22Rv1 (cell line): ENCODE measurements at regions not wholly inside any gene's neighbourhood (a gene's known extent, or its start where the extent isn't known, plus 50 kb on each side); places are given as distances from the start of the nearest gene placed in this dataset.

Experiments used
- H3K27ac ChIP-seq: fragments of 450-650 bp; 2 replicates; pipeline ENCODE4 v1.5.1; 2017
- CTCF ChIP-seq: fragments of 450-650 bp; IDR thresholded peaks from 2 replicates; pipeline ENCODE4 v1.5.1; 2017; ENCODE audit warnings: mild to moderate bottlenecking
- ZFX ChIP-seq: fragments of 450-650 bp; IDR thresholded peaks from 2 replicates; pipeline ENCODE4 v1.6.1; 2017; ENCODE audit warnings: antibody characterized with exemption, borderline replicate concordance

- TF ChIP-seq CTCF: no peak
- TF ChIP-seq ZFX: no peak
- no peak overlapping the region for H3K27ac ChIP-seq
Observed at GRCh38 chr20:59376109-59376841, 75.9 kb downstream of the EDN3 start.

- TF ChIP-seq ZFX: no peak
- TF ChIP-seq CTCF: no peak
- H3K27ac ChIP-seq: no peak overlapping the region
Observed at GRCh38 chr20:59376998-59377397, 76.6 kb downstream of the EDN3 start.

- no peak overlapping the region for H3K27ac ChIP-seq
- TF ChIP-seq ZFX (no peak), CTCF (no peak)
Observed at GRCh38 chr20:59377842-59378241, 77.4 kb downstream of the EDN3 start.

GRCh38 chr20:59378396-59378795 is 78.0 kb downstream of the EDN3 start:
- TF ChIP-seq ZFX: no peak
- TF ChIP-seq CTCF: no peak

GRCh38 chr20:59378966-59379365 is 78.6 kb downstream of the EDN3 start:
- no peak overlapping the region for H3K27ac ChIP-seq

More at GRCh38 chr20:59378396-59378795, 78.0 kb downstream of the EDN3 start:
- H3K27ac ChIP-seq: no peak overlapping the region

GRCh38 chr20:59381689-59382088 is 81.3 kb downstream of the EDN3 start:
- TF ChIP-seq ZFX (no peak), CTCF (no peak)
- H3K27ac ChIP-seq: no peak overlapping the region

More at GRCh38 chr20:59378966-59379365, 78.6 kb downstream of the EDN3 start:
- TF ChIP-seq CTCF: no peak
- TF ChIP-seq ZFX: no peak

- H3K27ac ChIP-seq: no peak overlapping the region
- TF ChIP-seq ZFX (no peak), CTCF (no peak)
Observed at GRCh38 chr20:59382157-59382725, 81.8 kb downstream of the EDN3 start.
